ENCODE measurements at regions not wholly inside any gene's neighbourhood (a gene's known extent, or its start where the extent isn't known, plus 50 kb on each side); places are given as distances from the start of the nearest gene placed in this dataset.

- no peak for TF ChIP-seq POLR2A (IDR thresholded peaks at IDR 0.05)
- TF ChIP-seq CTCF (IDR thresholded peaks at IDR 0.05), result no peak
These were observed 155.9 kb upstream of the BCL6 start for GRCh38 chr3:187900993-187901755.

Measured in Peyer's patch (tissue), 4 donors.